GM13976 (cell line): ENCODE measurements at regions not wholly inside any gene's neighbourhood (a gene's known extent, or its start where the extent isn't known, plus 50 kb on each side); places are given as distances from the start of the nearest gene placed in this dataset.

Experiments used
- DNase-seq: peaks from one replicate; pipeline ENCODE4 v3.0.0; 2012; ENCODE audit warnings: low spot score
- CTCF ChIP-seq: IDR thresholded peaks from 2 replicates; pipeline ENCODE4 v1.5.1; 2012; ENCODE audit warnings: borderline replicate concordance, mild to moderate bottlenecking; ENCODE audit not compliant: insufficient read depth; ENCODE audit errors: extremely low read depth, missing control alignments, control extremely low read depth
- in situ Hi-C: fragments of 300-500 bp; cut with MboI; formaldehyde crosslinking; loops from one replicate; pipeline ENCODE4 v1.12.0; 2022; ENCODE audit warnings: low sequenced_read_pairs, mixed read lengths, inconsistent platforms; ENCODE audit not compliant: unreplicated experiment

GRCh38 chr7:91776171-91776570 is 104.3 kb downstream of the MTERF1 start:
- DNase-seq = no peak
- no peak for TF ChIP-seq CTCF
- in situ Hi-C loops = no loop called here

GRCh38 chr7:91777522-91777921 is 103.0 kb downstream of the MTERF1 start:
- TF ChIP-seq CTCF = no peak
- DNase-seq = no peak
- in situ Hi-C loops = no loop called here

GRCh38 chr7:91778416-91778815 is 102.1 kb downstream of the MTERF1 start:
- TF ChIP-seq CTCF = no peak
- DNase-seq = no peak
- in situ Hi-C loops = no loop called here

- in situ Hi-C loops = no loop called here
- no peak for TF ChIP-seq CTCF
These were observed 100.0 kb downstream of the MTERF1 start for GRCh38 chr7:91780521-91780920.

GRCh38 chr7:91784469-91784868 is 96.0 kb downstream of the MTERF1 start:
- no peak for TF ChIP-seq CTCF
- in situ Hi-C loops = no loop called here
- no peak for DNase-seq

More at GRCh38 chr7:91780521-91780920, 100.0 kb downstream of the MTERF1 start:
- DNase-seq = no peak

GRCh38 chr7:91787931-91788330 is 92.6 kb downstream of the MTERF1 start:
- DNase-seq = no peak
- in situ Hi-C loops = no loop called here
- TF ChIP-seq CTCF = no peak

- no peak for TF ChIP-seq CTCF
- in situ Hi-C loops = no loop called here
- DNase-seq = no peak
These were observed 91.4 kb downstream of the MTERF1 start for GRCh38 chr7:91789086-91789485.
